K562 (cell line): ENCODE measurements at regions not wholly inside any gene's neighbourhood (a gene's known extent, or its start where the extent isn't known, plus 50 kb on each side); places are given as distances from the start of the nearest gene placed in this dataset.

Source experiments
- ATAC-seq: fragments of 200-7000 bp; cut with Tn5 transposase; 3 replicates; pipeline ENCODE4 v1.9.1; 2020; ENCODE audit warnings: moderate library complexity
- BruUV-seq: library from RNA; stranded (reverse); fragments of 400-500 nt; replicated peaks from 2 replicates; lab custom pipeline; 2021; lab: Mats Ljungman, UMichigan
- CTCF ChIA-PET: fragments of 300-600 bp; formaldehyde crosslinking; extraction: SDS; loops from one replicate; lab custom pipeline; 2021; ENCODE audit warnings: low intra/inter-chr PET ratio; lab: Yijun Ruan, JAX
- POLR2A ChIA-PET: fragments of 300-600, 350-650 bp; sonication (Branson Sonifier 250); formaldehyde crosslinking; extraction: SDS; loops from one replicate; lab custom pipeline; 2021; ENCODE audit warnings: antibody characterized with exemption, inconsistent platforms; lab: Yijun Ruan, JAX
- DNase-seq, 4 experiments: peaks; one replicate each; pipeline versions ENCODE4 v3.0.0 to v3.0.0-alpha.2; 2011 to 2018; ENCODE audit warnings: low spot score in 3 of 4, mixed read lengths in 3 of 4; ENCODE audit errors: extremely low read depth in 1 of 4
- FAIRE-seq: peaks from 2 replicates; lab custom pipeline; 2011; peaks lifted over from hg19 to GRCh38; lab: Jason Lieb, UNC
- H2AFZ ChIP-seq: 2 replicates; pipeline ENCODE4 v1.6.0; 2011; ENCODE audit warnings: low read depth, low read length, control low read depth, inconsistent platforms
- H3K27ac ChIP-seq: fragments of 200-600 bp; 3 replicates; pipeline ENCODE4 v1.8.0; 2011; ENCODE audit warnings: low read depth, mild to moderate bottlenecking, control low read depth, inconsistent platforms, low read length, moderate library complexity, mixed read lengths; ENCODE audit errors: extremely low read depth
- H3K27me3 ChIP-seq, 2 experiments: fragments of 300-600 bp in 1 of 2; 2 replicates in 1 of 2; 3 replicates in 1 of 2; pipeline versions ENCODE4 v1.6.0 to v1.8.0; 2011; ENCODE audit warnings: inconsistent platforms in 2 of 2, low read length in 2 of 2, mild to moderate bottlenecking in 1 of 2, mixed read lengths in 1 of 2, moderate library complexity in 1 of 2; ENCODE audit not compliant: control insufficient read depth in 2 of 2, insufficient read depth in 2 of 2
- H3K36me3 ChIP-seq: fragments of 300-600 bp; 3 replicates; pipeline ENCODE4 v1.8.0; 2011; ENCODE audit warnings: mild to moderate bottlenecking, low read length, inconsistent platforms; ENCODE audit not compliant: control insufficient read depth, insufficient read depth
- H3K4me1 ChIP-seq, 2 experiments: fragments of 200-600 bp in 1 of 2; replicated peaks in 1 of 2; 2 replicates in 1 of 2; 3 replicates in 1 of 2; pipeline versions ENCODE4 v1.5.1 to v1.8.0; 2011; ENCODE audit warnings: inconsistent platforms in 2 of 2, low read length in 2 of 2, mild to moderate bottlenecking in 1 of 2, mixed read lengths in 1 of 2, moderate library complexity in 1 of 2; ENCODE audit not compliant: control insufficient read depth in 2 of 2, insufficient read depth in 2 of 2
- H3K4me2 ChIP-seq: 2 replicates; pipeline ENCODE4 v1.6.1; 2011; ENCODE audit warnings: low read length, control low read depth, inconsistent platforms, mixed read lengths; ENCODE audit not compliant: insufficient read depth
- H3K4me3 ChIP-seq: fragments of 200-600 bp; sonication (generic), shearing (Covaris generic); 2 replicates; pipeline ENCODE4 v1.5.1; 2016; ENCODE audit warnings: control low read depth, inconsistent platforms
- H3K79me2 ChIP-seq: fragments of 200-600 bp; 3 replicates; pipeline ENCODE4 v1.8.0; 2011; ENCODE audit warnings: low read length, inconsistent platforms; ENCODE audit not compliant: control insufficient read depth, insufficient read depth
- H3K9ac ChIP-seq, 2 experiments: 2 replicates each; pipeline versions ENCODE4 v1.6.0 to v1.6.1; 2011; ENCODE audit warnings: low read depth in 2 of 2, low read length in 2 of 2, control low read depth in 1 of 2, inconsistent platforms in 1 of 2, mild to moderate bottlenecking in 1 of 2, mixed read lengths in 1 of 2; ENCODE audit not compliant: insufficient read depth in 1 of 2
- H3K9me1 ChIP-seq: one replicate; pipeline ENCODE4 v1.6.0; 2011; ENCODE audit warnings: inconsistent platforms, mild to moderate bottlenecking, low read length, moderate library complexity; ENCODE audit not compliant: control insufficient read depth, insufficient read depth
- H3K9me3 ChIP-seq: replicated peaks from 2 replicates; pipeline ENCODE4 v1.5.1; 2011; ENCODE audit warnings: low read depth, low read length, inconsistent platforms; ENCODE audit not compliant: control insufficient read depth, insufficient read depth
- H4K20me1 ChIP-seq: replicated peaks from 2 replicates; pipeline ENCODE4 v1.6.1; 2011; ENCODE audit warnings: low read length, inconsistent platforms, mixed read lengths; ENCODE audit not compliant: control insufficient read depth, insufficient read depth
- CCNT2 ChIP-seq: IDR thresholded peaks from 2 replicates; pipeline ENCODE4 v1.6.1; 2011; ENCODE audit warnings: borderline replicate concordance, low read depth, mild to moderate bottlenecking, moderate library complexity, mixed read lengths, low read length; ENCODE audit not compliant: insufficient read length; ENCODE audit errors: extremely low read depth
- EZH2 ChIP-seq: IDR thresholded peaks from 2 replicates; pipeline ENCODE4 v1.6.1; 2012; ENCODE audit warnings: low read depth, mild to moderate bottlenecking, inconsistent platforms, low read length, borderline replicate concordance
- FOS ChIP-seq: IDR thresholded peaks from 3 replicates; pipeline ENCODE4 v1.6.1; 2011; ENCODE audit not compliant: insufficient read length; ENCODE audit errors: extremely low read depth
- FOXJ3 ChIP-seq: sonication (generic); formaldehyde crosslinking; IDR thresholded peaks from 2 replicates; pipeline ENCODE4 v1.4.0; 2020; ENCODE audit warnings: mild to moderate bottlenecking, missing genetic modification reagents
- MEF2A ChIP-seq: IDR thresholded peaks from 2 replicates; pipeline ENCODE4 v1.6.1; 2011; ENCODE audit warnings: low read depth, mild to moderate bottlenecking, low read length, moderate library complexity; ENCODE audit not compliant: control insufficient read depth
- MEF2D ChIP-seq: conservative IDR thresholded peaks from 2 replicates; pipeline ENCODE4 v1.6.1; 2016; ENCODE audit warnings: low read depth, missing genetic modification characterization, missing compliant biosample characterization
- MNT ChIP-seq, 2 experiments: fragments of 450-650 bp; conservative IDR thresholded peaks; 2 replicates each; pipeline ENCODE4 v1.6.1; 2017; ENCODE audit warnings: mild to moderate bottlenecking in 2 of 2, moderate library complexity in 2 of 2
- ZNF311 ChIP-seq: fragments of 250-450 bp; sonication (Bioruptor Pico); IDR thresholded peaks from 2 replicates; pipeline ENCODE4 v1.4.0; 2020; ENCODE audit warnings: mild to moderate bottlenecking, moderate library complexity
- ZNF444 ChIP-seq: fragments of 250-450 bp; sonication (Bioruptor Pico); IDR thresholded peaks from 2 replicates; pipeline ENCODE4 v1.4.0; 2020; ENCODE audit warnings: mild to moderate bottlenecking, moderate library complexity
- WGBS: fragments of 100-300 bp; shearing (Covaris generic); methylation state at CpG from one replicate; pipeline ENCODE4 v1.1.6; 2016; ENCODE audit warnings: low coverage, mixed read lengths; ENCODE audit not compliant: insufficient coverage; ENCODE audit errors: missing lambda C conversion rate; 5-methylcytosine and 5-hydroxymethylcytosine counted together
- in situ Hi-C: fragments of 300-500 bp; cut with MboI; formaldehyde crosslinking; loops from 4 replicates; pipeline ENCODE4 v1.15.0; 2018; ENCODE audit warnings: inconsistent platforms, mixed read lengths
- intact Hi-C: fragments of 100-400 bp; cut with micrococcal nuclease; formaldehyde crosslinking; loops from 2 replicates; pipeline ENCODE4 v1.14.2; 2022

DNA sequence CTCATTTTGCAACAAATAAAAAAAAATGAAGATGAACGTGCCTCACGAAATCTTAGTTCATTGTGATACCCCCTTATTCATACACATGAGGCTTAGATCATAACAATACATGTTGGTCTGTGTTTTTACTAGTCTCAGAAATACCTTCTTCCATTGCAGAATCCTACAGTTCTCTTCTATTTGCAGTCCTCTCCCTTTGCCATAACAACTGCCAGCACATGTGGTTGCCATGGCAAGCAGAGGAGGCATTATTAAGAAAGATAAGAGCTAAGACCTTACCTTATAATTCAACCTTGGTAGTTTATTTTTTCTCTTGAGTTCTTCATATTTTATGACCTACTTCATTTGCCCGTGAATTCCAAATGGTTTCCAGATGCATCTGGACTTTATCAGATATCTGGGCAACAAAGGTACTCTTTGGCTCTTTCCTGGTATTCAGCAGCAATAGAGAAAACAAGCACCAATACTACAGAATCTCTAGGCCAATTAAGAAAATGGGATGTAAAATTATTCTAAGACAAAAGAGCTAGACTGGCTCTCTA lies 524.0 kb downstream of the CMPK2 start:
- Histone ChIP-seq H3K79me2 (no peaks in the 10 kb centered on the region), H3K9ac (no peak overlapping the region), H3K4me2 (no peak overlapping the region), H3K4me3 (no peak overlapping the region), H3K9me1 (no peaks in the 10 kb centered on the region), H3K27me3 (no peaks in the 10 kb centered on the region), H3K9me3 (no peaks in the 10 kb centered on the region; the same call in 1 of the 2 replicates)
- POLR2A ChIA-PET, result no interaction called here
- intact Hi-C loops, result no loop called here
- DNase-seq (no peak), ATAC-seq (no peak), FAIRE-seq (no peak)
- CTCF ChIA-PET, result no interaction called here
- in situ Hi-C loops, result no loop called here
- BruUV-seq, result no TSS peak
- TF ChIP-seq FOXJ3 (CRISPR knock-in tag), result no peak
- no peak for TF ChIP-seq MNT (conservative IDR thresholded peaks at IDR 0.05)
- no peak for TF ChIP-seq FOS
- TF ChIP-seq CCNT2, result no peak
- no peak for TF ChIP-seq MEF2D (tag)
- TF ChIP-seq ZNF311 (CRISPR knock-in tag), result no peak
- TF ChIP-seq EZH2, result no peak
- TF ChIP-seq ZNF444 (CRISPR knock-in tag), result no peak
- no peak for TF ChIP-seq MEF2A
- TF ChIP-seq, all 486 proteins: peak for 0
- 0% methylated on average over 3 of the region's 3 CpGs for WGBS
- Histone ChIP-seq H3K4me1 (no peaks in the 10 kb centered on the region), H2AFZ (no peak overlapping the region), H3K27ac (no peak overlapping the region), H3K36me3 (no peaks in the 10 kb centered on the region), H4K20me1 (no peaks in the 10 kb centered on the region)
